ENCODE measurements at regions not wholly inside any gene's neighbourhood (a gene's known extent, or its start where the extent isn't known, plus 50 kb on each side); places are given as distances from the start of the nearest gene placed in this dataset.

DNA sequence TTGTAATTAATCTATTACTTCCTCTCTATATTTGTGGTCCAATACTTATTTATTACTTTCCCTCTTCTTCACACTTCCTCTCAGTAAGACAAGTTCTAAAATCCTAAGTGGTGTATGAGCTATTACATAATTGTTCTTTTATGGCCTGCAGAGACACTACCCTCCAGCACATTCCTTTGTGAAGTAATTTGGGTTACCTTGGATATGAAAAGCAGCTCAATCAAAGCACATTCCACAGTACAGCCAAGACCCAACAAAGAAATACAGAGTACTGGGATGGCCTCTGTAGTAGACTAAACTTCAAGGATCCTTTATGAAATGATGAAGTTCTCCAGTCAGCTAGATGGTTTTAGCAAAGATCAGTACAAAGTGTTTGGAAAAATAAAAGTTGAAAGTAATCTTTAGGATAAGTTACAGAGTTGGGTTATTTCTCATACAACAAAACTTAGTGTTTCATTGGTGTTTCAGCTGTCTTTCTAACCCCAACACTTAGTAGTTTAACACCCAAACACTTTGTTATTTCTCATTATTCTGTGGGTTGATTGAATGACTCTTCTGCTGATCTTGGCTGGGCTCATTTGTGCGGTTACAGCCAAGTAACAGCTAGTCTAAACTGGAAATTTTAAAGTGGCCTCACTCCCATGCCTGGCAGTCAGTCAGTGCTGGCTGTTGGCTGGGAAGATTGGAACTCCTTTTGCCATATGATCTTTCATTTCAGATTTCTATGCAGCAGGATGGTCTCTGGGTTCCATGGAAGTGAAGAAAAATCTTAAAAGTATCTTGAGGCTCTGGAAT is 161.5 kb upstream of the POU3F2 start:
- peak; percentile 91 for ATAC-seq
- TF ChIP-seq, protein P1, sequence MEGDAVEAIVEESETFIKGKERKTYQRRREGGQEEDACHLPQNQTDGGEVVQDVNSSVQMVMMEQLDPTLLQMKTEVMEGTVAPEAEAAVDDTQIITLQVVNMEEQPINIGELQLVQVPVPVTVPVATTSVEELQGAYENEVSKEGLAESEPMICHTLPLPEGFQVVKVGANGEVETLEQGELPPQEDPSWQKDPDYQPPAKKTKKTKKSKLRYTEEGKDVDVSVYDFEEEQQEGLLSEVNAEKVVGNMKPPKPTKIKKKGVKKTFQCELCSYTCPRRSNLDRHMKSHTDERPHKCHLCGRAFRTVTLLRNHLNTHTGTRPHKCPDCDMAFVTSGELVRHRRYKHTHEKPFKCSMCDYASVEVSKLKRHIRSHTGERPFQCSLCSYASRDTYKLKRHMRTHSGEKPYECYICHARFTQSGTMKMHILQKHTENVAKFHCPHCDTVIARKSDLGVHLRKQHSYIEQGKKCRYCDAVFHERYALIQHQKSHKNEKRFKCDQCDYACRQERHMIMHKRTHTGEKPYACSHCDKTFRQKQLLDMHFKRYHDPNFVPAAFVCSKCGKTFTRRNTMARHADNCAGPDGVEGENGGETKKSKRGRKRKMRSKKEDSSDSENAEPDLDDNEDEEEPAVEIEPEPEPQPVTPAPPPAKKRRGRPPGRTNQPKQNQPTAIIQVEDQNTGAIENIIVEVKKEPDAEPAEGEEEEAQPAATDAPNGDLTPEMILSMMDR (IDR thresholded peaks at IDR 0.05) = no peak
- Histone ChIP-seq H3K4me1 (no peaks in the 10 kb centered on the region), H3K27me3 (ENCODE audit: low read depth) (no peaks in the 10 kb centered on the region), H3K4me3 (no peak overlapping the region), H3K9me3 (no peaks in the 10 kb centered on the region), H3K27ac (no peak overlapping the region), H3K36me3 (no peaks in the 10 kb centered on the region)
- no peak for DNase-seq
- intact Hi-C loops (cut with DNase I) = no loop called here

DNA sequence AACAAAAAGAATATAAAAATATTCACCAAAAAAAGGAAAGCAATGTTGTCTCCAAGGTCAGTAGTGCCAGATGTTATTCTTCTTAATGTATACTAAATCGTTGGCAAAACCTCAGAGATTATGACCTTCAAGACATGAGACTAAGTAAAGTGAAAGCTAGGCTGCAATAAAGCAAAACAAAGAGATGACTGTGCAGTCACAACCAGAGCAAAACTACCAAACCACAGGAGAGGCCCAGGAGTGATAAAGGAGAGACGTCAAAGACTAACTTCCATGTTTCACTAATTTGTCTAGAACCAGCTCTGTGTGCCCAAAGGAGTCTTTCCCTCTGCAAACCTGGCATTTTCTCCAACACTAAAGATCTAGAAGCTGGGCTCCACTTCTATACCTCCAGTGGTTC is 155.9 kb upstream of the POU3F2 start:
- TF ChIP-seq, protein P1 (IDR thresholded peaks at IDR 0.05) = no peak
- ATAC-seq = no peak

DNA sequence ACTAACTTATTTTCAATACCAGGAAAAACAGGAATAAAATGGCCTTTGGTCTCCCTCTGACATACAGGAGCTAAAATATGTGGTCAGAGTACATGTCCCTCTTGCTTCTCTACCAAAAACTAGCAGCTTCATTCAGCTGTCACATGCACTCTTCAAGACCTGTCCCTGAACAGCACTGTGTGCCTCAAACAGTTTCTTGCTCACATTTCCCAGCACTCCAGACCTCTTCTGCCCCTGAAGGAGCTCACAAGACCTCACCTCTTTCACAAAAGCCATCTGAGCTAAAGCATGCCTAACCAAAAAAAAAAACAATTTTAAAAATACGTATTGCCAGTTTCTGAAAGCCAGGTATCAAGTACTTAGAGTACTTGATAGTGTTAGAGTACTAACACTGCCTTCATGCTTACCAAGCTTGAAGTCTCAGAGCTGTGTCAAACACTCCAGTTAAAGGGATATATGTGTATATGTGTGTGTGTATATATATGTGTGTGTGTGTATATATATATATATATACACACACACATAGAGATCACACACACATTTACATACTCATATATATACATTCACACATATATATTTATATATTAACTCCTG is 148.3 kb upstream of the POU3F2 start:
- no peak for DNase-seq
- intact Hi-C loops (cut with DNase I) = no loop called here
- H3K9me3 ChIP-seq = no peaks in the 10 kb centered on the region
- H3K4me3 ChIP-seq = no peak overlapping the region
- H3K27me3 ChIP-seq (ENCODE audit: low read depth) = no peaks in the 10 kb centered on the region
- H3K36me3 ChIP-seq = no peaks in the 10 kb centered on the region
- TF ChIP-seq, protein P1 (IDR thresholded peaks at IDR 0.05) = no peak
- peak; percentile 71 to 87 for ATAC-seq
- no peak overlapping the region for H3K27ac ChIP-seq
- no peaks in the 10 kb centered on the region for H3K4me1 ChIP-seq

More for the DNA sequence above, 155.9 kb upstream of the POU3F2 start:
- H3K27me3 ChIP-seq (ENCODE audit: low read depth) = no peaks in the 10 kb centered on the region
- H3K9me3 ChIP-seq = no peaks in the 10 kb centered on the region
- no peaks in the 10 kb centered on the region for H3K36me3 ChIP-seq
- H3K4me1 ChIP-seq = no peaks in the 10 kb centered on the region
- DNase-seq = no peak
- no peak overlapping the region for H3K27ac ChIP-seq
- intact Hi-C loops (cut with DNase I) = no loop called here
- H3K4me3 ChIP-seq = no peak overlapping the region

DNA sequence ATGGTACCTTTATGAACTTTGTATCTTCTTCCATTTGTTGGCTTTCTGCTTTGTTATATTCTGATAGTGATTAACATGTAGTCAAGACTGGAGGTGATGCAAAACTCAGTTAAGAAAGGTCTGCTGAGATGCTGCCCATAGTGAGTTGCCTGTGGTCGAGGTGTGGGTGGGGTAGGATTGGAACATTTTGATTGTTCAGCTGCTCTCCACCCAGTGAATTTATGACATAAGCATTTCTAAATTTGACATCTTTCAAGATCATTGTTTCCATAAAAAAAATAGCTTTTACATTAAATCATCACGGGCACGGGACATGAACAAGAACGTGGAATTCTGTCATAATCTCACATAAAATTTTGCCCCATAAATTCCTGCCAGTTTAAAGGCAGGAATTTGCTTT is 146.6 kb upstream of the POU3F2 start:
- Histone ChIP-seq H3K4me3 (no peak overlapping the region), H3K27me3 (ENCODE audit: low read depth) (no peaks in the 10 kb centered on the region), H3K9me3 (no peaks in the 10 kb centered on the region), H3K36me3 (no peaks in the 10 kb centered on the region), H3K27ac (no peak overlapping the region), H3K4me1 (no peaks in the 10 kb centered on the region)
- ATAC-seq (no peak), DNase-seq (no peak)
- TF ChIP-seq, protein P1 (IDR thresholded peaks at IDR 0.05) = no peak
- intact Hi-C loops (cut with DNase I) = no loop called here

DNA sequence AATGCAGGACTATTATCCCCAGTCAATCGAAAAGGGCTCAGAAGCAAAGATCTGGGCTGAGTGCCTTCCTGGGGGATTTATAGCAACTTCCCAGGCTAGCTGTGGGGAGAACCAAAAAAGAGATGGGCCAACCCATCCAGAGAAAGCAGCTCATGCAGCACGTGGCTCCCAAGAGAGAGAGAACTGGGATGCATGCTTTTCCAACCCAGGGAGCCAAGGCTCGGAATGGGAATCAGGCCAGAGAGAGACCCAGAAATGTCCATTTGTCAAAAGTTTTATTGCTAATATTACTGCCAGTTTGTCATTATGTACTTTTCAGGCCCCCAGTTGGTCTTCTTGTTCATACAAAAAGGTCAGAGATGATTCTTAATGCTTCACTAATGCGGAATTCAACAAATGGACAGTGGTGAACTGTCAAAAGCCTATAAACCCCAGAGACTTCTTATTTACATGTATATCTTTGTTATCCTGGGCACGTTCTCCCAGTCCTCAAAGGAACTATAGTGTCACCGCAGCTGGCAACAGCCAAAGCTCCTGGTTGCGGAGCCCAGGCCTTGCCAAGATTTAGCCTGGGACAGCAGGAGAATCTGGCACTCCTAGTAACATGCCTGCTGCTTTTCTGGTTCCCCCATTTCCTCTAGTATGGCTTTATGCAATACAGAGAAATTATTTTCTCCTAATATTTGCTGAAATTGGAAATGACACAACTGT is 139.1 kb upstream of the POU3F2 start:
- H3K4me1 ChIP-seq = no peaks in the 10 kb centered on the region
- H3K36me3 ChIP-seq = no peaks in the 10 kb centered on the region

More for the DNA sequence above, 139.1 kb upstream of the POU3F2 start:
- ATAC-seq (no peak), DNase-seq (no peak)
- no peak overlapping the region for H3K27ac ChIP-seq
- H3K9me3 ChIP-seq = no peaks in the 10 kb centered on the region
- no peaks in the 10 kb centered on the region for H3K27me3 ChIP-seq (ENCODE audit: low read depth)
- TF ChIP-seq, protein P1 (IDR thresholded peaks at IDR 0.05) = no peak
- H3K4me3 ChIP-seq = no peak overlapping the region
- intact Hi-C loops (cut with DNase I) = no loop called here
